ENCODE measurements at regions not wholly inside any gene's neighbourhood (a gene's known extent, or its start where the extent isn't known, plus 50 kb on each side); places are given as distances from the start of the nearest gene placed in this dataset.

GRCh38 chrX:117458243-117458968 is 658.2 kb downstream of the KLHL13 start:
- no peak for TF ChIP-seq CTCF (IDR thresholded peaks at IDR 0.05)
- no peak for TF ChIP-seq EZH2phosphoT487 (IDR thresholded peaks at IDR 0.05)

All from neural progenitor cell (in vitro differentiated cells).